Chondrocyte (in vitro differentiated cells): ENCODE measurements at regions not wholly inside any gene's neighbourhood (a gene's known extent, or its start where the extent isn't known, plus 50 kb on each side); places are given as distances from the start of the nearest gene placed in this dataset.
"Not testable (repeated sequence)": the region's sequence is repeated elsewhere in the genome, so short reads cannot be mapped to it uniquely, and the experiment has no call there.

Experiments used
- DNase-seq: peaks from one replicate; pipeline ENCODE4 v3.0.0; 2021; ENCODE audit warnings: mixed read lengths, low spot score
- H3K27ac Mint-ChIP-seq: one replicate; pipeline ENCODE4 v1.8.0; 2021; ENCODE audit warnings: mild to moderate bottlenecking, moderate library complexity, mixed read lengths; ENCODE audit not compliant: unreplicated experiment
- H3K27me3 Mint-ChIP-seq: 2 replicates; pipeline ENCODE4 v1.8.0; 2021; ENCODE audit warnings: low read depth, mixed read lengths
- H3K36me3 Mint-ChIP-seq: 2 replicates; pipeline ENCODE4 v1.8.0; 2021; ENCODE audit warnings: low read depth, mixed read lengths
- H3K4me1 Mint-ChIP-seq: 2 replicates; pipeline ENCODE4 v1.8.0; 2021; ENCODE audit warnings: low read depth, mild to moderate bottlenecking, mixed read lengths
- H3K4me3 Mint-ChIP-seq: one replicate; pipeline ENCODE4 v1.8.0; 2021; ENCODE audit warnings: mild to moderate bottlenecking, moderate library complexity, mixed read lengths; ENCODE audit not compliant: unreplicated experiment
- H3K9me3 Mint-ChIP-seq: 2 replicates; pipeline ENCODE4 v1.8.0; 2021; ENCODE audit warnings: low read depth, mixed read lengths
- CTCF ChIP-seq: fragments of 200-600 bp; sonication (generic); IDR thresholded peaks from 2 replicates; pipeline ENCODE4 v1.5.0; 2021; ENCODE audit warnings: antibody characterized with exemption, mild to moderate bottlenecking, moderate library complexity

GRCh38 chr16:73108195-73108963 is 60.5 kb upstream of the ZFHX3 start:
- no peak for DNase-seq
- TF ChIP-seq CTCF: no peak
- Mint-ChIP-seq H3K9me3 (no peaks in the 10 kb centered on the region), H3K27me3 (no peaks in the 10 kb centered on the region), H3K4me3 (no peak overlapping the region), H3K4me1 (peaks cover 4% of the 10 kb centered on the region), H3K27ac (no peak overlapping the region), H3K36me3 (no peaks in the 10 kb centered on the region)

GRCh38 chr16:73107371-73107770 is 59.4 kb upstream of the ZFHX3 start:
- Mint-ChIP-seq H3K36me3 (no peaks in the 10 kb centered on the region), H3K4me1 (peaks cover 4% of the 10 kb centered on the region), H3K4me3 (no peak overlapping the region), H3K27me3 (no peaks in the 10 kb centered on the region), H3K9me3 (no peaks in the 10 kb centered on the region), H3K27ac (no peak overlapping the region)
- DNase-seq: no peak
- no peak for TF ChIP-seq CTCF

GRCh38 chr16:73106329-73107034 is 58.6 kb upstream of the ZFHX3 start:
- no peak for TF ChIP-seq CTCF
- Mint-ChIP-seq H3K36me3 (no peaks in the 10 kb centered on the region), H3K27me3 (no peaks in the 10 kb centered on the region), H3K9me3 (no peaks in the 10 kb centered on the region), H3K4me1 (peaks cover 4% of the 10 kb centered on the region), H3K4me3 (no peak overlapping the region), H3K27ac (no peak overlapping the region)
- DNase-seq: no peak

- TF ChIP-seq CTCF: no peak
- Mint-ChIP-seq H3K4me3 (no peak overlapping the region), H3K27ac (peak overlapping the region; percentile 27), H3K27me3 (no peaks in the 10 kb centered on the region), H3K9me3 (no peaks in the 10 kb centered on the region), H3K4me1 (peaks cover 5% of the 10 kb centered on the region), H3K36me3 (peaks cover 1% of the 10 kb centered on the region)
- DNase-seq: no peak
These were observed 53.6 kb upstream of the ZFHX3 start for GRCh38 chr16:73101568-73101967.

GRCh38 chr16:73099601-73100000 is 51.7 kb upstream of the ZFHX3 start:
- not testable (repeated sequence) for DNase-seq, H3K9me3 Mint-ChIP-seq, H3K4me3 Mint-ChIP-seq, H3K27ac Mint-ChIP-seq, H3K27me3 Mint-ChIP-seq, H3K36me3 Mint-ChIP-seq
- peaks cover 20% of the 10 kb centered on the region for H3K4me1 Mint-ChIP-seq
